ENCODE measurements at regions not wholly inside any gene's neighbourhood (a gene's known extent, or its start where the extent isn't known, plus 50 kb on each side); places are given as distances from the start of the nearest gene placed in this dataset.

- no peak overlapping the region for H3K4me3 ChIP-seq (IDR thresholded peaks at IDR 0.05; ENCODE audit: insufficient read depth, low read depth, low read length)
- H3K79me2 ChIP-seq (ENCODE audit: insufficient read depth, low read depth) = no peaks in the 10 kb centered on the region
- no peaks in the 10 kb centered on the region for H4K20me1 ChIP-seq (ENCODE audit: insufficient read depth)
- H2AFZ ChIP-seq (ENCODE audit: low read depth) = no peak overlapping the region
- no peak overlapping the region for H3K27ac ChIP-seq
- no peaks in the 10 kb centered on the region for H3K4me1 ChIP-seq (ENCODE audit: low read depth, poor library complexity, severe bottlenecking)
- no peak for TF ChIP-seq CTCF (conservative IDR thresholded peaks at IDR 0.05; ENCODE audit: low read depth, low read length)
- H3K27me3 ChIP-seq (ENCODE audit: insufficient read depth, low read depth) = no peaks in the 10 kb centered on the region
- H3K9ac ChIP-seq = no peak overlapping the region
- H3K36me3 ChIP-seq (ENCODE audit: insufficient read depth) = no peaks in the 10 kb centered on the region
- H3K4me2 ChIP-seq = no peak overlapping the region
These were observed 57.4 kb upstream of the FOXN3 start for GRCh38 chr14:89474464-89474863.

GRCh38 chr14:89473989-89474388 is 57.0 kb upstream of the FOXN3 start:
- Histone ChIP-seq H3K4me1 (ENCODE audit: low read depth, poor library complexity, severe bottlenecking) (no peaks in the 10 kb centered on the region), H3K4me3 (IDR thresholded peaks at IDR 0.05; ENCODE audit: insufficient read depth, low read depth, low read length) (no peak overlapping the region), H2AFZ (ENCODE audit: low read depth) (no peak overlapping the region), H3K9ac (no peak overlapping the region), H4K20me1 (ENCODE audit: insufficient read depth) (no peaks in the 10 kb centered on the region), H3K27ac (no peak overlapping the region), H3K79me2 (ENCODE audit: insufficient read depth, low read depth) (no peaks in the 10 kb centered on the region), H3K27me3 (ENCODE audit: insufficient read depth, low read depth) (no peaks in the 10 kb centered on the region), H3K4me2 (no peak overlapping the region), H3K36me3 (ENCODE audit: insufficient read depth) (no peaks in the 10 kb centered on the region)
- no peak for TF ChIP-seq CTCF (conservative IDR thresholded peaks at IDR 0.05; ENCODE audit: low read depth, low read length)

GRCh38 chr14:89473569-89473968 is 56.5 kb upstream of the FOXN3 start:
- TF ChIP-seq CTCF (conservative IDR thresholded peaks at IDR 0.05; ENCODE audit: low read depth, low read length) = no peak
- Histone ChIP-seq H3K27ac (no peak overlapping the region), H3K36me3 (ENCODE audit: insufficient read depth) (no peaks in the 10 kb centered on the region)

GRCh38 chr14:89470401-89470800 is 53.4 kb upstream of the FOXN3 start:
- Histone ChIP-seq H3K4me1 (ENCODE audit: low read depth, poor library complexity, severe bottlenecking) (no peaks in the 10 kb centered on the region), H3K36me3 (ENCODE audit: insufficient read depth) (no peaks in the 10 kb centered on the region), H3K4me3 (IDR thresholded peaks at IDR 0.05; ENCODE audit: insufficient read depth, low read depth, low read length) (no peak overlapping the region), H3K27ac (no peak overlapping the region), H3K9ac (no peak overlapping the region), H3K27me3 (ENCODE audit: insufficient read depth, low read depth) (no peaks in the 10 kb centered on the region), H2AFZ (ENCODE audit: low read depth) (no peak overlapping the region), H3K79me2 (ENCODE audit: insufficient read depth, low read depth) (no peaks in the 10 kb centered on the region), H3K4me2 (no peak overlapping the region), H4K20me1 (ENCODE audit: insufficient read depth) (no peaks in the 10 kb centered on the region)
- no peak for TF ChIP-seq CTCF (conservative IDR thresholded peaks at IDR 0.05; ENCODE audit: low read depth, low read length)

More at GRCh38 chr14:89473569-89473968, 56.5 kb upstream of the FOXN3 start:
- no peak overlapping the region for H3K4me3 ChIP-seq (IDR thresholded peaks at IDR 0.05; ENCODE audit: insufficient read depth, low read depth, low read length)
- no peaks in the 10 kb centered on the region for H3K79me2 ChIP-seq (ENCODE audit: insufficient read depth, low read depth)
- H3K4me2 ChIP-seq = no peak overlapping the region
- no peak overlapping the region for H3K9ac ChIP-seq
- no peak overlapping the region for H2AFZ ChIP-seq (ENCODE audit: low read depth)
- no peaks in the 10 kb centered on the region for H3K27me3 ChIP-seq (ENCODE audit: insufficient read depth, low read depth)
- no peaks in the 10 kb centered on the region for H4K20me1 ChIP-seq (ENCODE audit: insufficient read depth)
- H3K4me1 ChIP-seq (ENCODE audit: low read depth, poor library complexity, severe bottlenecking) = no peaks in the 10 kb centered on the region
